AG10803 (cell line): ENCODE measurements at regions not wholly inside any gene's neighbourhood (a gene's known extent, or its start where the extent isn't known, plus 50 kb on each side); places are given as distances from the start of the nearest gene placed in this dataset.

Experiments used
- DNase-seq: peaks from one replicate; pipeline ENCODE4 v3.0.0; 2010; ENCODE audit warnings: low read depth
- H3K4me3 ChIP-seq: 2 replicates; pipeline ENCODE4 v1.5.1; 2011; ENCODE audit warnings: mild to moderate bottlenecking, low read length, control low read depth
- CTCF ChIP-seq: conservative IDR thresholded peaks from 2 replicates; pipeline ENCODE4 v1.5.1; 2011; ENCODE audit warnings: mild to moderate bottlenecking, low read length, control low read depth, inconsistent platforms

DNA sequence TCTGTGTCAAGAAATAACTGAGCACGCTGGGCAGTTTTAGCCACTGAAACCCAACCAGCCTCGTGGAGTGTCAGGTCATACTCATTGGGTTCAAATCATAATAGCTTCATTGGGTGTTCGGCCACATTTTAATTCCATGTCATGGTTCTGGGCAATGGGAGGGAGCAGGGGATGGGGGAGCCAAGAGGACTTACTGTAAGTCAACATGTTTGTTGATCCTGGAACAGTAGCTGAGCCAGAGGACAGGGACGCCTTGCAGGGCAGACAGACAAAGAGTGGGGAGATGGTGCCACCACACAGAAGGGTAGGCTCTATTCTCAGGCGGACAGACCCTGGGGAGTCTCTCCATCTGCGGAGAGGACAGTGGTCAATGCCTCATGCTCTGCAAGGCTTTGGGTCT lies 161.1 kb downstream of the ZBTB18 start:
- H3K4me3 ChIP-seq, result no peak overlapping the region
- no peak for TF ChIP-seq CTCF
- DNase-seq, result no peak

DNA sequence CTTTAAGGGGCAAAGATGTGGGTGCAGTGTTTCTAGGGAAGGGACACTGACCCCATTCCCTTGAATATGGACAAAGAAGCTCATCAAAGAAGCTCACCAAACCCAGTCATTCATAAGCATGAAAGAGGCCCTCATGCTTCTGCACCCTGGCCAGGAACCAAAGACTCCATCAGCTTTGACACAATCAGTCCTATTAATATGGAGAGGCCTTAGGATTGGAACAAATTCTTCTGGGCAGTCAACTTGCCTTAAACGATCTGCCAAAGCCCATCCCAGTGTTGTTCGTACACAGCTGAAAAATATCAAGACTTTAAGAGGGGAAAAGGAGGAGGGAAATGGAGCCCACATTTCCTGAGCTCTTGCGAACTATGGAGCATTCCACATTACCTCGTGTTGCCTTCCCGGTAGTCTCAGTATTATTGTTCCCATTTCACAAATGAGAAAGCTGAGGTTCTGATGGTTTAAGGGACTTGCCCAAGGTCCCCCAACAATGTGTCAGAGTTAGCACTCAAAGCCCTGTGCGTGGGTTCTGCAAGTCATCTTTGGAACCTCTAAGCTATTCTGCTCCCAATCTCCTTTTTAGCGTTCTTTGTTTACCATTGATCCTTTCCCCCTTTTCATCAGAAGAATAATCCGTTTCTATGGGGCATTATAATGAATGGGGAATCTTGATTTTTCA lies 161.9 kb downstream of the ZBTB18 start:
- TF ChIP-seq CTCF, result no peak
- H3K4me3 ChIP-seq, result no peak overlapping the region
- DNase-seq, result no peak

GRCh38 chr1:244214009-244214967 lies 163.2 kb downstream of the ZBTB18 start:
- no peak for TF ChIP-seq CTCF
- no peak overlapping the region for H3K4me3 ChIP-seq
- DNase-seq, result peak; percentile 92

GRCh38 chr1:244216836-244217235 lies 165.8 kb downstream of the ZBTB18 start:
- DNase-seq, result no peak
- H3K4me3 ChIP-seq, result no peak overlapping the region
- TF ChIP-seq CTCF, result no peak

DNA sequence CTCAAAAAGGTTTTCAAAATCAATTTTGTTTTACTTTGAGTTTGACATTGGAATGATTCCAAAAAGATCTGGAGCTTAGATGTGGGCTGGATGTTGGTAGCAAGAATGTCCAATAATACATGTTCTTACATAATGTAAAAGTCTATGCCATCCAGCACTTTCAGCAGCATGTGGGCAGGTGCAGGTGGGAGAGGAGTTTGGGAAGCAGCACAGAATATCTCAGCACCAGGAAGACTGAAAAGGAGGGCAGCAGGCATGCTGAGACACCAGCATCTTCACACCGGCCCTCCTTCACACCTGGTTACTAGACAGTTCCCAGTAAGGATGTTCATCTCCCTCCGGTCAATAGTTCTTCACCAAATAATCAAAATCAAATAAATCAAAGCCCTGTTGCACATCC lies 166.6 kb downstream of the ZBTB18 start:
- no peak overlapping the region for H3K4me3 ChIP-seq
- no peak for TF ChIP-seq CTCF
- no peak for DNase-seq

DNA sequence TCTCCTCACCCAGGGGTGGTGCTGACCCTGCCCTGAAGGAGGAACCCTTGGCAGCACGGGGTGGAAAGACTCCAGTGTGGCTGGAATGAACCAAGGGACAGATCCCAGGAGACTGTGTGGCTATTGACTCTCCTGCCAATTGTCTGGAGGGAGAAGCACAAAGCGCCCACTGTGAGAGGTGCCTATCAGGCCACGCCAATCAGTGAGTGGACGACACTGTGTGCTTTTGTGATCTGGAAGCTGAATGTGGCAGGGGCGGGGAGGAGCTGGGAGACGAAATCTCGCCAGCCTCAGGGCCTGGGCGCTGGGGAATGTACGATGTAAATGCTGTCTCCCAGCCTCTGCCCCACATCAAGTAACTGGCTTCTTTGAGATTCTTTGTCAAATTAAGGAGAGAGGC lies 167.1 kb downstream of the ZBTB18 start:
- H3K4me3 ChIP-seq, result no peak overlapping the region
- no peak for DNase-seq
- no peak for TF ChIP-seq CTCF

GRCh38 chr1:244219149-244219548 lies 168.1 kb downstream of the ZBTB18 start:
- no peak for DNase-seq
- TF ChIP-seq CTCF, result no peak

More at GRCh38 chr1:244219149-244219548, 168.1 kb downstream of the ZBTB18 start:
- H3K4me3 ChIP-seq, result no peak overlapping the region
